GM12874 (cell line): ENCODE measurements at regions not wholly inside any gene's neighbourhood (a gene's known extent, or its start where the extent isn't known, plus 50 kb on each side); places are given as distances from the start of the nearest gene placed in this dataset.

Experiments
- CTCF ChIP-seq: IDR thresholded peaks from 2 replicates; pipeline ENCODE4 v1.5.1; 2011; ENCODE audit warnings: low read depth, mild to moderate bottlenecking, control low read depth, low read length, moderate library complexity; ENCODE audit not compliant: insufficient read depth

- no peak for TF ChIP-seq CTCF
Observed at GRCh38 chr4:161178310-161178709, 985.5 kb downstream of the FSTL5 start.

GRCh38 chr4:161172396-161173026 is 991.3 kb downstream of the FSTL5 start:
- TF ChIP-seq CTCF = no peak

- no peak for TF ChIP-seq CTCF
Observed at GRCh38 chr4:161167539-161167938, 996.3 kb downstream of the FSTL5 start.

GRCh38 chr4:161160718-161161117 is 1003.1 kb downstream of the FSTL5 start:
- TF ChIP-seq CTCF = no peak

- no peak for TF ChIP-seq CTCF
Observed at GRCh38 chr4:161148051-161148450, 1015.7 kb downstream of the FSTL5 start.

- no peak for TF ChIP-seq CTCF
Observed at GRCh38 chr4:161143375-161143774, 1020.4 kb downstream of the FSTL5 start.

GRCh38 chr4:161134795-161135194 is 1029.0 kb downstream of the FSTL5 start:
- no peak for TF ChIP-seq CTCF
